ENCODE measurements at regions not wholly inside any gene's neighbourhood (a gene's known extent, or its start where the extent isn't known, plus 50 kb on each side); places are given as distances from the start of the nearest gene placed in this dataset.
"Not testable (repeated sequence)": the region's sequence is repeated elsewhere in the genome, so short reads cannot be mapped to it uniquely, and the experiment has no call there.

- DNase-seq (ENCODE audit: low spot score), result no peak
- WGBS, result 39% methylated on average over 5 of the region's 5 CpGs
Measured at GRCh38 chrX:4622486-4623167, 909.2 kb upstream of the PRKX start.

DNA sequence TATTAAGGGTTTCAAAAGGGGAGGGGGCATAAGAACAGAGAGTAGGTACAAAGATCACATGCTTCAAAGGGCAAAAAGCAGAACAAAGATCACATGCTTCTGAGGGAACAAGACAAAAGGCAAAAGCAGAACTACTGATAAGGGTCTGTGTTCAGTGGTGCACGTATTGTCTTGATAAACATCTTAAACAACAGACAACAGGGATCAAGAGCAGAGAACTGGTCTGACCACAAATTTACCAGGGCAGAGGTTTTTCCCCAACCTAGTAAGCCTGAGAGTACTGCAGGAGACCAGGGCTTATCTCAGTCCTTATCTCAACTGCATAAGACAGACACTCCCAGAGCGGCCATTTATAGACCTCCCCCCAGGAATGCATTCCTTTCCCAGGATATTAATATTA lies 900.2 kb upstream of the PRKX start:
- not testable (repeated sequence) for H3K9me3 ChIP-seq (ENCODE audit: control insufficient read depth in 4 of 4, low read length in 3 of 4); H3K9ac ChIP-seq (ENCODE audit: low read depth in 1 of 2, low read length in 2 of 2); H3K36me3 ChIP-seq (ENCODE audit: control insufficient read depth in 4 of 4, insufficient read depth in 3 of 4, low read depth in 1 of 4, low read length in 3 of 4); H3K27me3 ChIP-seq (ENCODE audit: control insufficient read depth in 4 of 4, insufficient read depth in 4 of 4, low read length in 3 of 4); H3K4me3 ChIP-seq (ENCODE audit: low read depth in 1 of 3, low read length in 3 of 3); H3K27ac ChIP-seq (ENCODE audit: low read depth in 1 of 2, low read length in 2 of 2); DNase-seq (ENCODE audit: low spot score); H3K4me1 ChIP-seq (ENCODE audit: control insufficient read depth in 4 of 4, insufficient read depth in 4 of 4, low read length in 3 of 4)
- 76% methylated on average over 2 of the region's 2 CpGs for WGBS

More at GRCh38 chrX:4622486-4623167, 909.2 kb upstream of the PRKX start:
- no peaks in the 10 kb centered on the region for H3K36me3 ChIP-seq (ENCODE audit: control insufficient read depth in 4 of 4, insufficient read depth in 3 of 4, low read depth in 1 of 4, low read length in 3 of 4)
- no peaks in the 10 kb centered on the region for H3K27me3 ChIP-seq (ENCODE audit: control insufficient read depth in 4 of 4, insufficient read depth in 4 of 4, low read length in 3 of 4)
- no peaks in the 10 kb centered on the region for H3K9me3 ChIP-seq (ENCODE audit: control insufficient read depth in 4 of 4, low read length in 3 of 4)
- H3K9ac ChIP-seq (ENCODE audit: low read depth in 1 of 2, low read length in 2 of 2), result no peak overlapping the region
- no peaks in the 10 kb centered on the region for H3K4me1 ChIP-seq (ENCODE audit: control insufficient read depth in 4 of 4, insufficient read depth in 4 of 4, low read length in 3 of 4)
- H3K4me3 ChIP-seq (ENCODE audit: low read depth in 1 of 3, low read length in 3 of 3), result no peak overlapping the region
- TF ChIP-seq FOXA1 (IDR thresholded peaks at IDR 0.05), result no peak
- TF ChIP-seq ZBTB33 (IDR thresholded peaks at IDR 0.05), result no peak
- TF ChIP-seq ATF3 (IDR thresholded peaks at IDR 0.05), result no peak
- TF ChIP-seq YY1 (IDR thresholded peaks at IDR 0.05), result no peak
- no peak for TF ChIP-seq RXRA (IDR thresholded peaks at IDR 0.05)
- no peak for TF ChIP-seq HNF4A (conservative IDR thresholded peaks at IDR 0.05)
- no peak for TF ChIP-seq SP1 (IDR thresholded peaks at IDR 0.05)
- no peak for TF ChIP-seq JUND (IDR thresholded peaks at IDR 0.05)
- TF ChIP-seq NR2F2 (IDR thresholded peaks at IDR 0.05), result no peak
- TF ChIP-seq FOXA2 (IDR thresholded peaks at IDR 0.05), result no peak
- TF ChIP-seq HNF4G (IDR thresholded peaks at IDR 0.05), result no peak
- no peak for TF ChIP-seq RAD21 (IDR thresholded peaks at IDR 0.05)
- no peak for TF ChIP-seq GABPA (IDR thresholded peaks at IDR 0.05 in 1 of 2, conservative IDR thresholded peaks at IDR 0.05 in 1 of 2)
- no peak overlapping the region for H3K27ac ChIP-seq (ENCODE audit: low read depth in 1 of 2, low read length in 2 of 2)

GRCh38 chrX:4588893-4589292 lies 875.4 kb upstream of the PRKX start:
- TF ChIP-seq EGR1 (IDR thresholded peaks at IDR 0.05; ENCODE audit: low read depth in 2 of 2) (no peak), NR2F2 (IDR thresholded peaks at IDR 0.05) (no peak), FOXA2 (IDR thresholded peaks at IDR 0.05) (no peak)
- peaks cover 0 to 2% (median 0%) of the 10 kb centered on the region in 4 donors for H3K27me3 ChIP-seq (ENCODE audit: control insufficient read depth in 4 of 4, insufficient read depth in 4 of 4, low read length in 3 of 4)
- WGBS, result 71% methylated on average over 6 of the region's 6 CpGs
- no peak overlapping the region for H3K27ac ChIP-seq (ENCODE audit: low read depth in 1 of 2, low read length in 2 of 2)
- H3K9ac ChIP-seq (ENCODE audit: low read depth in 1 of 2, low read length in 2 of 2), result no peak overlapping the region
- H3K36me3 ChIP-seq (ENCODE audit: control insufficient read depth in 4 of 4, insufficient read depth in 3 of 4, low read depth in 1 of 4, low read length in 3 of 4), result no peaks in the 10 kb centered on the region
- no peaks in the 10 kb centered on the region for H3K9me3 ChIP-seq (ENCODE audit: control insufficient read depth in 4 of 4, low read length in 3 of 4)
- DNase-seq (ENCODE audit: low spot score), result no peak
- no peak overlapping the region for H3K4me3 ChIP-seq (ENCODE audit: low read depth in 1 of 3, low read length in 3 of 3)
- H3K4me1 ChIP-seq (ENCODE audit: control insufficient read depth in 4 of 4, insufficient read depth in 4 of 4, low read length in 3 of 4), result no peaks in the 10 kb centered on the region

Data from liver (tissue), 7 donors.